ENCODE measurements at regions not wholly inside any gene's neighbourhood (a gene's known extent, or its start where the extent isn't known, plus 50 kb on each side); places are given as distances from the start of the nearest gene placed in this dataset.
"Not testable (repeated sequence)": the region's sequence is repeated elsewhere in the genome, so short reads cannot be mapped to it uniquely, and the experiment has no call there.

- no peak for DNase-seq
Observed at GRCh38 chr3:40864146-40864782, 335.0 kb upstream of the CTNNB1 start.

- no peak for DNase-seq
Observed at GRCh38 chr3:40864915-40865314, 334.4 kb upstream of the CTNNB1 start.

- no peak for DNase-seq
Observed at GRCh38 chr3:40867797-40868196, 331.5 kb upstream of the CTNNB1 start.

GRCh38 chr3:40869013-40869412 is 330.3 kb upstream of the CTNNB1 start:
- DNase-seq, result no peak

- no peak for DNase-seq
Observed at GRCh38 chr3:40869939-40870338, 329.4 kb upstream of the CTNNB1 start.

GRCh38 chr3:40871394-40871793 is 327.9 kb upstream of the CTNNB1 start:
- DNase-seq, result no peak

- no peak for DNase-seq
Observed at GRCh38 chr3:40872258-40872920, 326.9 kb upstream of the CTNNB1 start.

GRCh38 chr3:40873476-40873875 is 325.8 kb upstream of the CTNNB1 start:
- no peak for DNase-seq

- DNase-seq, result no peak
Observed at GRCh38 chr3:40873934-40874699, 325.2 kb upstream of the CTNNB1 start.

- DNase-seq, result no peak
Observed at GRCh38 chr3:40875581-40875980, 323.7 kb upstream of the CTNNB1 start.

GRCh38 chr3:40876009-40876408 is 323.3 kb upstream of the CTNNB1 start:
- DNase-seq, result no peak

GRCh38 chr3:40876496-40876895 is 322.8 kb upstream of the CTNNB1 start:
- no peak for DNase-seq

- DNase-seq, result no peak
Observed at GRCh38 chr3:40877631-40878463, 321.5 kb upstream of the CTNNB1 start.

- DNase-seq, result no peak
Observed at GRCh38 chr3:40878464-40878905, 320.8 kb upstream of the CTNNB1 start.

GRCh38 chr3:40885430-40885829 is 313.9 kb upstream of the CTNNB1 start:
- no peak for DNase-seq

- DNase-seq, result no peak
Observed at GRCh38 chr3:40886660-40887425, 312.5 kb upstream of the CTNNB1 start.

- DNase-seq, result no peak
Observed at GRCh38 chr3:40891186-40891585, 308.1 kb upstream of the CTNNB1 start.

- DNase-seq, result no peak
Observed at GRCh38 chr3:40895109-40895508, 304.2 kb upstream of the CTNNB1 start.

GRCh38 chr3:40899286-40899712 is 300.0 kb upstream of the CTNNB1 start:
- no peak for DNase-seq

- no peak for DNase-seq
Observed at GRCh38 chr3:40901298-40901697, 298.0 kb upstream of the CTNNB1 start.

GRCh38 chr3:40901796-40902195 is 297.5 kb upstream of the CTNNB1 start:
- no peak for DNase-seq

- DNase-seq, result not testable (repeated sequence)
Observed at GRCh38 chr3:40907907-40908465, 291.3 kb upstream of the CTNNB1 start.

Measured in CD4-positive, alpha-beta T cell treated with Interferon gamma for 1 hour (primary cell).